ENCODE measurements at regions not wholly inside any gene's neighbourhood (a gene's known extent, or its start where the extent isn't known, plus 50 kb on each side); places are given as distances from the start of the nearest gene placed in this dataset.

DNA sequence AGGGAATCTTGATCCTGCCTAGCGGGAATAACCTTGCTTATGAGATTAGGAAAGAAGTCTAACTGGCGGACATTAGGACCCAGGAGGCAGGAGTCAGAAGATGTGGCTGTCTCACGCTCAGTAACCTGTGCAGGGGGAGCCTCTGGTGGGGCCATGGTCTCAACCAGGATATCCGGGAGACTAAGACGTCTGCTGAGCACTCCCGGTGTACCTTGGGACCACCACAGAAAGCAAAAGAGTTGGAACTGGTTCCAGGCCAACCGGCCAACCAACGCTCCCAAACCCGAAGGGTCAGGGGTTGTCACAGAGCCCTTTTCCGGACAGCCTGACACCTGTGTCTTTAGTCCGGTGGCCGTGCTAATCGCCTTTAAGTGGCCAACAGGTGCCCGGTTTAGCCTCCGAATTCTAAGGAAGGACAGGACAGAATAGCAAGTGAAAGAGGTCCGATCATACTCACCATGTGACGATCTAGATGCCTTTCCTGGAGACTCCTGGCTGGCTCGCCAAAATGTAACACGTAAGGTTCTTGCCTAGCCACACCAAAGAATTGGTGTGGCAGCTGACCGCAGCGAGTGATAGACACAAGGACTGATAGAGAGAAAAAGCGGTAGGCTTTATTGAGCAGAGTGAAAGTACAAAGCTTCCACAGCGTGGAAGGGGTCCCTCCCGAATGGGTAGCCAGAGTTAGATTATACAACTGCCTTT lies 103.9 kb upstream of the DIAPH3 start:
- H3K79me2 ChIP-seq (ENCODE audit: control insufficient read depth in 1 of 2, insufficient read depth in 2 of 2, low read length in 2 of 2), result no peaks in the 10 kb centered on the region
- H2BK120ac ChIP-seq (replicated peaks; ENCODE audit: low read depth, low read length), result no peak overlapping the region
- no peak overlapping the region for H2BK12ac ChIP-seq (ENCODE audit: low read depth, low read length)
- H3K23ac ChIP-seq (ENCODE audit: insufficient read length), result no peak overlapping the region
- no peak overlapping the region for H3K56ac ChIP-seq (replicated peaks; ENCODE audit: insufficient read length, low read depth, low read length)
- POLR2A ChIA-PET (ENCODE audit: partially characterized antibody), result no interaction called here
- no peaks in the 10 kb centered on the region for H3K36me3 ChIP-seq (ENCODE audit: control insufficient read depth in 2 of 4, insufficient read depth in 4 of 4, low read length in 3 of 4)
- no peak overlapping the region for H4K5ac ChIP-seq (ENCODE audit: insufficient read length, low read depth, low read length)
- peak in 1 of 2 experiments; percentile 55 for DNase-seq (ENCODE audit: low read depth in 1 of 2, low spot score in 2 of 2)
- peak overlapping the region; percentile 63 to 66 for H3K4me2 ChIP-seq (ENCODE audit: insufficient read depth in 1 of 2, low read depth in 2 of 2, low read length in 2 of 2)
- H4K8ac ChIP-seq (ENCODE audit: extremely low read depth, insufficient read depth, low read length), result 0 out of 2 replicates have a peak overlapping the region, but pooled peaks have one; percentile 53
- no peaks in the 10 kb centered on the region for H3K27me3 ChIP-seq (replicated peaks in 1 of 4; ENCODE audit: control insufficient read depth in 3 of 4, extremely low read depth in 1 of 4, insufficient read depth in 3 of 4, low read length in 3 of 4)
- no peak overlapping the region for H2AK5ac ChIP-seq (ENCODE audit: low read depth, low read length)
- H3K79me1 ChIP-seq (ENCODE audit: low read depth, low read length), result no peaks in the 10 kb centered on the region
- no peaks in the 10 kb centered on the region for H4K20me1 ChIP-seq (replicated peaks in 1 of 2; ENCODE audit: control insufficient read depth in 1 of 2, insufficient read depth in 2 of 2, low read length in 2 of 2)
- no peaks in the 10 kb centered on the region; the same call in 1 of the 2 replicates for H3K23me2 ChIP-seq (ENCODE audit: low read depth, low read length)
- no peak overlapping the region for H4K91ac ChIP-seq (replicated peaks; ENCODE audit: insufficient read length, low read length)
- H3K4me3 ChIP-seq (ENCODE audit: extremely low read depth in 1 of 4, insufficient read depth in 2 of 4, low read depth in 3 of 4, low read length in 4 of 4), result peak overlapping the region; percentile 58 to 68 (median 62)
- peak overlapping the region; percentile 96 for H2AFZ ChIP-seq (ENCODE audit: low read length)
- peak overlapping the region in 1 of 4 experiments; percentile 30; a peak in 2 of 7 replicates for H3K9ac ChIP-seq (replicated peaks in 1 of 4; ENCODE audit: extremely low read depth in 1 of 4, low read depth in 3 of 4, low read length in 3 of 4)
- H3K9me3 ChIP-seq (ENCODE audit: insufficient read depth in 2 of 2, low read depth in 1 of 2, low read length in 1 of 2), result no peaks in the 10 kb centered on the region
- H2BK5ac ChIP-seq (ENCODE audit: low read depth, low read length), result no peak overlapping the region
- no peak for FAIRE-seq
- H2BK20ac ChIP-seq (ENCODE audit: low read length), result peak overlapping the region; percentile 68; the same call in 1 of the 2 replicates
- no peak overlapping the region for H2BK15ac ChIP-seq (ENCODE audit: low read length)
- peaks cover 0 to 3% (median 0%) of the 10 kb centered on the region in 4 experiments; a peak in 1 of 7 replicates for H3K4me1 ChIP-seq (replicated peaks in 1 of 4; ENCODE audit: control insufficient read depth in 3 of 4, insufficient read depth in 4 of 4, low read length in 3 of 4)
- CTCF ChIA-PET (ENCODE audit: partially characterized antibody), result no interaction called here
- H3K14ac ChIP-seq (ENCODE audit: insufficient read length), result no peak overlapping the region
- 25% methylated on average over 24 of the region's 24 CpGs; no CpG with 5 or more reads in 1 of the 2 experiments for WGBS, 2 experiments (ENCODE audit: extremely low coverage in 1 of 2, insufficient coverage in 1 of 2, insufficient read length in 1 of 2, insufficient replicate concordance in 2 of 2, low coverage in 1 of 2, low lambda C conversion rate in 2 of 2, missing lambda C conversion rate in 1 of 2)
- H3K27ac ChIP-seq (ENCODE audit: low read depth, low read length), result no peak overlapping the region
- no peak overlapping the region for H3K18ac ChIP-seq (ENCODE audit: extremely low read depth, low read length)
- no peak overlapping the region for H3K4ac ChIP-seq (replicated peaks; ENCODE audit: insufficient read length, low read depth, low read length)
- peak; percentile 89 for TF ChIP-seq FOSL1 (IDR thresholded peaks at IDR 0.05; ENCODE audit: insufficient read depth, low read depth, low read length)
- TF ChIP-seq SIN3A (conservative IDR thresholded peaks at IDR 0.05 in 1 of 2, IDR thresholded peaks at IDR 0.05 in 1 of 2; ENCODE audit: low read depth in 1 of 2, low read length in 2 of 2), result no peak; a peak in 2 of 4 replicates
- no peak for TF ChIP-seq SIX5 (IDR thresholded peaks at IDR 0.05; ENCODE audit: low read depth, low read length)
- peak; percentile 59 for TF ChIP-seq KDM4A (IDR thresholded peaks at IDR 0.05; ENCODE audit: low read depth, low read length, severe bottlenecking)
- TF ChIP-seq RAD21 (IDR thresholded peaks at IDR 0.05 in 1 of 2, conservative IDR thresholded peaks at IDR 0.05 in 1 of 2; ENCODE audit: low read depth in 2 of 2, low read length in 2 of 2), result peak in 1 of 2 experiments; percentile 43; a peak in 2 of 4 replicates
- TF ChIP-seq CHD1 (IDR thresholded peaks at IDR 0.05; ENCODE audit: low read depth, low read length), result no peak
- peak; percentile 27 for TF ChIP-seq SAP30 (IDR thresholded peaks at IDR 0.05; ENCODE audit: insufficient read depth, insufficient replicate concordance, low read length)
- TF ChIP-seq RFX5 (IDR thresholded peaks at IDR 0.05; ENCODE audit: borderline replicate concordance, low read depth, low read length), result peak; percentile 41; the same call in 1 of the 2 replicates
- 0 out of 2 replicates have a peak, but pooled peaks have one; percentile 31 for TF ChIP-seq TAF1 (IDR thresholded peaks at IDR 0.05; ENCODE audit: low read depth, low read length)
- peak; percentile 37; the same call in 1 of the 2 replicates for TF ChIP-seq RBBP5 (IDR thresholded peaks at IDR 0.05; ENCODE audit: borderline replicate concordance, low read depth, low read length)
- 0 out of 2 replicates have a peak, but pooled peaks have one; percentile 39 for TF ChIP-seq SP1 (IDR thresholded peaks at IDR 0.05; ENCODE audit: low read depth, low read length)
- peak; percentile 30 for TF ChIP-seq ASH2L (IDR thresholded peaks at IDR 0.05; ENCODE audit: low read length)
